ENCODE measurements at regions not wholly inside any gene's neighbourhood (a gene's known extent, or its start where the extent isn't known, plus 50 kb on each side); places are given as distances from the start of the nearest gene placed in this dataset.

- intact Hi-C loops (cut with micrococcal nuclease): no loop called here
- no peaks in the 10 kb centered on the region for H3K9me3 Mint-ChIP-seq
- H3K4me1 Mint-ChIP-seq (ENCODE audit: low read depth): no peaks in the 10 kb centered on the region
- H3K27ac Mint-ChIP-seq: no peak overlapping the region
- H3K36me3 Mint-ChIP-seq (ENCODE audit: low read depth): no peaks in the 10 kb centered on the region
- no peak overlapping the region for H3K4me3 Mint-ChIP-seq
- H3K27me3 Mint-ChIP-seq: peaks cover 4% of the 10 kb centered on the region
These were observed 361.0 kb upstream of the IL12A start for GRCh38 chr3:159627634-159628033.

GRCh38 chr3:159629329-159630084, 359.1 kb upstream of the IL12A start:
- H3K4me1 Mint-ChIP-seq (ENCODE audit: low read depth): no peaks in the 10 kb centered on the region
- intact Hi-C loops (cut with micrococcal nuclease): no loop called here
- H3K27me3 Mint-ChIP-seq: peaks cover 4% of the 10 kb centered on the region
- H3K9me3 Mint-ChIP-seq: no peaks in the 10 kb centered on the region
- no peak overlapping the region for H3K4me3 Mint-ChIP-seq
- H3K27ac Mint-ChIP-seq: no peak overlapping the region
- H3K36me3 Mint-ChIP-seq (ENCODE audit: low read depth): no peaks in the 10 kb centered on the region

- H3K36me3 Mint-ChIP-seq (ENCODE audit: low read depth): no peaks in the 10 kb centered on the region
These were observed 357.4 kb upstream of the IL12A start for GRCh38 chr3:159631226-159631625.

DNA sequence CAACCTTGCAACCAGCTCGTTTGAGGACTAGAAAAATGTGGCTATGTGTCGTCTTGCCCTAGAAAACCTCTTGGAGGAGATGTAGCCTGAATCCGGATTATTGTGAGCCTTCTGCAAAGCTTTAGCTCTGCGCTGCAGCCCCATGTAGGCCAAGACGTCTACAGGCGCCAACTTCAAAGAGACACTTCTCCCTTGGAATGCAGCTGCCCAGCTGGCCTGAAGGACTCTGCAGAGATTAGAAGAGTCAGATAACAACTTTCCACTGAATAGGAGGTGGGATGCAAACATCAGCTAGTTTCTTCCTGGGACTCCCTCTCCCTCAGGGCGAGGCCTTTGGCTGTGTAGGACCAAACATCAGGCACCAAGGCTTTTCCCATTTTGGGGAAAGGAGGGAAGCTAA, 356.5 kb upstream of the IL12A start:
- intact Hi-C loops (cut with micrococcal nuclease): no loop called here
- Mint-ChIP-seq H3K36me3 (ENCODE audit: low read depth) (no peaks in the 10 kb centered on the region), H3K9me3 (no peaks in the 10 kb centered on the region), H3K27me3 (peaks cover 2% of the 10 kb centered on the region), H3K4me1 (ENCODE audit: low read depth) (no peaks in the 10 kb centered on the region), H3K4me3 (no peak overlapping the region), H3K27ac (no peak overlapping the region)

More at GRCh38 chr3:159631226-159631625, 357.4 kb upstream of the IL12A start:
- Mint-ChIP-seq H3K9me3 (no peaks in the 10 kb centered on the region), H3K27ac (no peak overlapping the region), H3K4me3 (no peak overlapping the region), H3K27me3 (peaks cover 2% of the 10 kb centered on the region), H3K4me1 (ENCODE audit: low read depth) (no peaks in the 10 kb centered on the region)
- intact Hi-C loops (cut with micrococcal nuclease): no loop called here

DNA sequence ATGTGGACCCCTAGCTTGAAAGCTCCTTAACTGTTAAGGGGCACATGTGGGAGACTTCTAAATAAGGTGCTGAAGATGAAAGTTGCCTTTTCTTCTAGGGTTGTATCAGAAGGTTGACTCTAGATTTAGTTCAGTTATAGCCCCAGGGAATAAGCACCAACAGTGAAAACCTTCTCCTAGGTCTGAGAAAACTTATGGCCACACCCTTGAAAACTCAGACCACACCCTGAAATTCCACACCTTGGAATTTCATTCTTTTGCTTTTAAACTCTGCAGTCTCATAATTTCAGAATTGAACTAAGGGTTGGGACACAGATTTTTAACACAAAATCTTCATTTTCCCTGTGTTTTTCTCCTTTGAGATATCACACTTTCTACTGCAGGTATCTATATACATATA, 355.8 kb upstream of the IL12A start:
- no peaks in the 10 kb centered on the region for H3K4me1 Mint-ChIP-seq (ENCODE audit: low read depth)

DNA sequence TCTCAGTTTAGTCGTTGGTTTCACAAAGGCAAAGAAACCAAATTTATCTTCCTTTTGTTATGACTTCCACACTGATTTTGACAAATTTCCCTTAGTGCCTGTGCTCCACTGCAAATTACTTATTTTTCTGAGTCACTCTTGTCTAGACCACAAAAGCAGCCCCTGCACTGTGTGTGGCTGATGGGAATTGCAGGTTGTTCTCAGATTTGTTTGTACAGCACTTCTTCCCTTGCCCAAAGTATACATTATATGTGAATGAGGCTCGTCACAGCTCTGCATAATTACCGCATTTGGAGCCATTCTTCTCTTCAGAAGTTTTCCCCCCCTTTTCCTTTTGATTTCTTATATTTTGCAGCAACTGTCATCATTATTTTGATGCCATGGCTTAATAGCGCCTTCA, 354.2 kb upstream of the IL12A start:
- intact Hi-C loops (cut with micrococcal nuclease): no loop called here
- H3K9me3 Mint-ChIP-seq: no peaks in the 10 kb centered on the region
- H3K27me3 Mint-ChIP-seq: peaks cover 2% of the 10 kb centered on the region
- no peak overlapping the region for H3K27ac Mint-ChIP-seq
- H3K4me3 Mint-ChIP-seq: no peak overlapping the region
- no peaks in the 10 kb centered on the region for H3K36me3 Mint-ChIP-seq (ENCODE audit: low read depth)
- H3K4me1 Mint-ChIP-seq (ENCODE audit: low read depth): no peaks in the 10 kb centered on the region

More for the DNA sequence above, 355.8 kb upstream of the IL12A start:
- Mint-ChIP-seq H3K36me3 (ENCODE audit: low read depth) (no peaks in the 10 kb centered on the region), H3K27me3 (peaks cover 2% of the 10 kb centered on the region), H3K9me3 (no peaks in the 10 kb centered on the region), H3K27ac (no peak overlapping the region), H3K4me3 (no peak overlapping the region)
- intact Hi-C loops (cut with micrococcal nuclease): no loop called here

GRCh38 chr3:159635047-159635641, 353.5 kb upstream of the IL12A start:
- Mint-ChIP-seq H3K4me3 (no peak overlapping the region), H3K27ac (no peak overlapping the region), H3K27me3 (peaks cover 2% of the 10 kb centered on the region), H3K9me3 (no peaks in the 10 kb centered on the region), H3K4me1 (ENCODE audit: low read depth) (no peaks in the 10 kb centered on the region), H3K36me3 (ENCODE audit: low read depth) (no peaks in the 10 kb centered on the region)
- intact Hi-C loops (cut with micrococcal nuclease): no loop called here

DNA sequence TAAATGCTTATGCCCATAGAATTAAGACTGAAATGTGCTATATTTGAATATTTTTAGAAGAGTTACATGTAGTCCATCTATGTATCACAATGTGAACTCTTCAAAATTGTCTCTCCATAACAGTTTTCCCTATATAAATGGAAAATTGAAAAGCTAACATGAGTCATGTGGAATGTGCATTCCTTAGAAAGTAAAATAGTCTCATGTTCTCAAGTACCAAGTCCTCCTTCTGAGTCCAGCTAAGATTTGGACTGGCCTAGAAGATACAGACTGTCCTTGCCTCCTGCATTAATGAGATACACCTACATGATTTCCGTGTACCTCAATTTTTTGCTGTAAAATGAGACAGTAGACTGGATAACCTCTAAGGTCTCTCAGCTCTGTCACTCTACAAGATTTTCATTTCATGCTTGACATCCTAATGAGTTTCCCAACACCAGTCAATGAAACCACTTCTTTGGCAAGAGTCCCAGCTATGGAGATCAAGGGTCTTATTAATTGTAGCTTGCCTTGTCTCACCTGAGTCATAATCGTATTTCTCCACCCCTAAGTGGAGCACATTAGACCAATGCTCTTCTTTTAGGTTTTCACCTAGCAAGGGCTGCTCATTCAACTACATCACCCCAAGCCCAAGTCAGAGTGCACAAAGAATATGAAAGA, 350.6 kb upstream of the IL12A start:
- Mint-ChIP-seq H3K36me3 (ENCODE audit: low read depth) (no peaks in the 10 kb centered on the region), H3K27ac (no peak overlapping the region), H3K27me3 (peaks cover 2% of the 10 kb centered on the region), H3K9me3 (no peaks in the 10 kb centered on the region), H3K4me1 (ENCODE audit: low read depth) (no peaks in the 10 kb centered on the region), H3K4me3 (no peak overlapping the region)
- intact Hi-C loops (cut with micrococcal nuclease): no loop called here

- Mint-ChIP-seq H3K27me3 (peaks cover 2% of the 10 kb centered on the region), H3K36me3 (ENCODE audit: low read depth) (no peaks in the 10 kb centered on the region)
These were observed 348.4 kb upstream of the IL12A start for GRCh38 chr3:159640225-159640624.

DNA sequence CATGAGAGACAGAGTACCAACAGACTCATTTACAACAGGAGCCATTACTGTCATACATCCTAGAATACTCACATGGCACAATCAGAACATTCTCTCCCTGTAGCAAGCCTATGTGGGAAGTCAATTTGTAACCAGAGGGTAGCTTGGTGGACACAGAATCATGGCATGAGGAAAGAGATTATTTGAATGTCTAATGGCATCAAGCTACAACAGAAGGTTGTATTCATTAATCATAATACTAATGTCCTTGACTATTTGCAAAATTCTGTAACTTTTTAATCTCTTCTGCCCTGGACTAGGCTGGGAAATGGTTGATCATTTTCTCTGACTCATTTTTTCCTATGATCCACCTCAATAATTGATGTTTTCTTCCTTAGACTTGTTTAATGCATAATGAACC, 345.2 kb upstream of the IL12A start:
- no peak overlapping the region for H3K4me3 Mint-ChIP-seq
- no peaks in the 10 kb centered on the region for H3K36me3 Mint-ChIP-seq (ENCODE audit: low read depth)
- intact Hi-C loops (cut with micrococcal nuclease): no loop called here
- no peak overlapping the region for H3K27ac Mint-ChIP-seq
- H3K9me3 Mint-ChIP-seq: no peaks in the 10 kb centered on the region
- no peaks in the 10 kb centered on the region for H3K27me3 Mint-ChIP-seq
- no peaks in the 10 kb centered on the region for H3K4me1 Mint-ChIP-seq (ENCODE audit: low read depth)

More at GRCh38 chr3:159640225-159640624, 348.4 kb upstream of the IL12A start:
- no peak overlapping the region for H3K27ac Mint-ChIP-seq
- intact Hi-C loops (cut with micrococcal nuclease): no loop called here
- no peak overlapping the region for H3K4me3 Mint-ChIP-seq
- no peaks in the 10 kb centered on the region for H3K4me1 Mint-ChIP-seq (ENCODE audit: low read depth)
- no peaks in the 10 kb centered on the region for H3K9me3 Mint-ChIP-seq

DNA sequence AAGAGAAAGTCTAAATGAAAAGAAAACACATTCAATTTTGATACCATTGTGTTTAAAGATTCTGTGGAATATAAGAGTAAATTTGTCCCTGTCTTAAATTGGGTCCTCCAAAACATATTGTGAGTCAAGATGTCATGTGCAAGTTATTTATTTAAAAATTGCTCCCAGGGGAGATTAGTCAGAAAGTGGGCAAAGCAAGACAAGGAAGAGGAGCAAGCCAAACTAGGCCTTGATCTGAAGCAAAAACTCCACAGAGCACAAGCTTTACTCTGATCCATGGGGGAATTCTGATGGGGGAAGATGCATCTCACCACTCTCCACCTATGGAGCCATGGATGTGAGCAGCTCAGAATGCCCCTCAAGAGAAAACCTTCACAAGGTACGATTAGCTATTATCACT, 342.8 kb upstream of the IL12A start:
- H3K4me1 Mint-ChIP-seq (ENCODE audit: low read depth): no peaks in the 10 kb centered on the region
- intact Hi-C loops (cut with micrococcal nuclease): no loop called here
- H3K27me3 Mint-ChIP-seq: no peaks in the 10 kb centered on the region
- H3K27ac Mint-ChIP-seq: no peak overlapping the region
- H3K9me3 Mint-ChIP-seq: no peaks in the 10 kb centered on the region
- H3K4me3 Mint-ChIP-seq: no peak overlapping the region
- H3K36me3 Mint-ChIP-seq (ENCODE audit: low read depth): no peaks in the 10 kb centered on the region

DNA sequence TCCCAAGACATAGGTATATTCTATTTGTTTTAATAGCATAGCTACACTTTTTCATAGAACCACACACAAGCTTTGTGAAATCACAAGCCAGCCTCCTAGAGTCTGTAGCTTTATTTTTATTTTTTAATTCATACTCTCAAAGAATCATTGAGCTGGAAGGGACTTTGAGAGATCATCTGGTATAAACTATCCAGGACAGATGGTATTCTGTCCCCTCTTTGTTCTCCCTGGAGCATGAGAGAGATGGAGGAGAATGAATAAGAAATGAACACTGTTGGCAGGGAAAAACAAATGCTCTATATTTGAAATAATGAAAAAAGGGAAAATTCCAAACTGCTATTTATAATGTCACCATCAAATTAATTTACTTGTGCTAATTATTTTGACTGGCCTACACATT, 338.7 kb upstream of the IL12A start:
- Mint-ChIP-seq H3K36me3 (ENCODE audit: low read depth) (no peaks in the 10 kb centered on the region), H3K9me3 (no peaks in the 10 kb centered on the region), H3K27ac (no peak overlapping the region), H3K27me3 (peaks cover 1% of the 10 kb centered on the region), H3K4me1 (ENCODE audit: low read depth) (no peaks in the 10 kb centered on the region), H3K4me3 (no peak overlapping the region)
- intact Hi-C loops (cut with micrococcal nuclease): no loop called here

DNA sequence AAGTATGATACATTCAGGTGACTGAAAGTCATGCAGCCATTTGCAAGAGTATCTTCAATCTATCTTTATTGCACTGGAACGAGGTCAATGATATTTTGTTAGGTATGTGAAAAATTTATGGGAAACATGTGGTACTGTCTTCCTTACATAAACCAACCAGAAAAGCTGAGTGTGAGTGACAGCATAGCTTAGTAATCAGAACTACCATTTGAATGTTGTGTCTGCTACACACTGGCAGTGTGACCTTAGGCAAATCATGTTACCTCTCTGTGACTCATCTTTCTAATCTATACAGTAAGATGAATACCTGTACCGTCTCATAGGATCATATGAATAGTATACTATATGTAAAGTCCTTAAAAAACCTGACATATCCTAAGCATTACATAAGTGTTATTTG, 337.9 kb upstream of the IL12A start:
- Mint-ChIP-seq H3K9me3 (no peaks in the 10 kb centered on the region), H3K27ac (no peak overlapping the region), H3K4me3 (no peak overlapping the region), H3K27me3 (peaks cover 1% of the 10 kb centered on the region), H3K36me3 (ENCODE audit: low read depth) (no peaks in the 10 kb centered on the region), H3K4me1 (ENCODE audit: low read depth) (no peaks in the 10 kb centered on the region)
- intact Hi-C loops (cut with micrococcal nuclease): no loop called here

DNA sequence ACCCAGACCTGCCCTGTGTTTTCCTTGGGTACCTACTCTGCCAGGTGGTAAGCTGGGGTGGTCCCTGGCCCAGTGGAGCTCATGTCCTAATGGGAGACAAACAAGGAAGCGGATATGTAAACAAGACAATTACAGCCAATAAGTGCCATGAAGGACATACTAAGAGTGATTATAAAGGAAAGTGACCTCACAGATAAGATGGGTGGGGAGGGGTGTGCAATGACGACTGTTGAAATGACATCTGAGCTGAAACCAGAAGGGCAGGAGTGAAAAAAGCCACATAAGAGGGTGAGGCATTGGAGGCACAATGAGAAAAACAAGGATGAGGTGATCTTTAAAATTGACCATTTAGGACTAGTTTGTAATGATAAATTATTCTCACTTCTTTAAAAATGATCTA, 336.2 kb upstream of the IL12A start:
- H3K4me1 Mint-ChIP-seq (ENCODE audit: low read depth): no peaks in the 10 kb centered on the region
- no peaks in the 10 kb centered on the region for H3K9me3 Mint-ChIP-seq
- no peaks in the 10 kb centered on the region for H3K36me3 Mint-ChIP-seq (ENCODE audit: low read depth)
- peaks cover 1% of the 10 kb centered on the region for H3K27me3 Mint-ChIP-seq
- no peak overlapping the region for H3K27ac Mint-ChIP-seq
- no peak overlapping the region for H3K4me3 Mint-ChIP-seq
- intact Hi-C loops (cut with micrococcal nuclease): no loop called here

Data from dendritic cell treated with granulocyte-macrophage colony-stimulating factor and Interleukin-4, amounts not matched to agents 40 ng/mL and 50 ng/mL, for 4 days (primary cell).